Parathyroid adenoma (tissue), 2 donors: ENCODE measurements at regions not wholly inside any gene's neighbourhood (a gene's known extent, or its start where the extent isn't known, plus 50 kb on each side); places are given as distances from the start of the nearest gene placed in this dataset.

Experiments
- H2AFZ ChIP-seq: fragments of 300-600 bp; sonication (generic); one replicate; pipeline ENCODE4 v1.7.0; 2017; ENCODE audit warnings: antibody characterized with exemption, mild to moderate bottlenecking
- H3K27ac ChIP-seq: fragments of 300-600 bp; sonication (generic); one replicate; pipeline ENCODE4 v1.7.0; 2017
- H3K27me3 ChIP-seq: fragments of 300-600 bp; sonication (generic); one replicate; pipeline ENCODE4 v1.7.0; 2017; ENCODE audit warnings: low read length; ENCODE audit not compliant: control insufficient read depth, insufficient read depth
- H3K36me3 ChIP-seq: fragments of 300-600 bp; sonication (generic); one replicate; pipeline ENCODE4 v1.7.0; 2017; ENCODE audit warnings: low read length; ENCODE audit not compliant: control insufficient read depth, insufficient read depth
- H3K4me1 ChIP-seq: fragments of 300-600 bp; sonication (generic); one replicate; pipeline ENCODE4 v1.7.0; 2017; ENCODE audit warnings: control low read depth
- H3K4me2 ChIP-seq: fragments of 300-600 bp; sonication (generic); one replicate; pipeline ENCODE4 v1.7.0; 2017; ENCODE audit warnings: low read length
- H3K4me3 ChIP-seq: fragments of 300-600 bp; sonication (generic); one replicate; pipeline ENCODE4 v1.7.0; 2017; ENCODE audit warnings: low read depth, low read length
- H3K79me2 ChIP-seq: fragments of 300-600 bp; sonication (generic); one replicate; pipeline ENCODE4 v1.7.0; 2017; ENCODE audit warnings: control low read depth
- H3K9ac ChIP-seq: fragments of 300-600 bp; sonication (generic); one replicate; pipeline ENCODE4 v1.7.0; 2017; ENCODE audit warnings: mild to moderate bottlenecking
- H3K9me3 ChIP-seq: fragments of 300-600 bp; sonication (generic); one replicate; pipeline ENCODE4 v1.7.0; 2017; ENCODE audit warnings: low read length; ENCODE audit not compliant: control insufficient read depth
- CTCF ChIP-seq: fragments of 300-600 bp; sonication (generic); IDR thresholded peaks from one replicate; pipeline ENCODE4 v1.7.0; 2017; ENCODE audit warnings: antibody characterized with exemption, mild to moderate bottlenecking
- donor health status: primary hyperparathyroidism.

- Histone ChIP-seq H3K79me2 (no peaks in the 10 kb centered on the region), H3K4me3 (no peak overlapping the region), H3K36me3 (no peaks in the 10 kb centered on the region), H3K27ac (no peak overlapping the region), H3K4me1 (no peaks in the 10 kb centered on the region), H3K4me2 (no peak overlapping the region), H3K9ac (no peak overlapping the region), H3K27me3 (no peaks in the 10 kb centered on the region), H2AFZ (no peak overlapping the region), H3K9me3 (no peaks in the 10 kb centered on the region)
- no peak for TF ChIP-seq CTCF
Measured at GRCh38 chr2:10515887-10516286, 67.8 kb upstream of the ODC1 start.

- Histone ChIP-seq H3K79me2 (no peaks in the 10 kb centered on the region), H3K4me2 (no peak overlapping the region), H3K9ac (no peak overlapping the region), H3K4me1 (no peaks in the 10 kb centered on the region), H2AFZ (no peak overlapping the region), H3K36me3 (no peaks in the 10 kb centered on the region), H3K27ac (no peak overlapping the region), H3K9me3 (no peaks in the 10 kb centered on the region), H3K4me3 (no peak overlapping the region), H3K27me3 (no peaks in the 10 kb centered on the region)
- no peak for TF ChIP-seq CTCF
Measured at GRCh38 chr2:10514743-10515142, 66.6 kb upstream of the ODC1 start.

- Histone ChIP-seq H3K36me3 (no peaks in the 10 kb centered on the region), H3K27me3 (no peaks in the 10 kb centered on the region), H3K9me3 (no peaks in the 10 kb centered on the region), H2AFZ (no peak overlapping the region), H3K4me2 (no peak overlapping the region), H3K9ac (no peak overlapping the region), H3K4me1 (no peaks in the 10 kb centered on the region), H3K79me2 (no peaks in the 10 kb centered on the region), H3K4me3 (no peak overlapping the region), H3K27ac (no peak overlapping the region)
- TF ChIP-seq CTCF, result no peak
Measured at GRCh38 chr2:10514273-10514672, 66.1 kb upstream of the ODC1 start.

GRCh38 chr2:10513201-10513600 lies 65.1 kb upstream of the ODC1 start:
- H3K9ac ChIP-seq, result no peak overlapping the region
- no peak overlapping the region for H3K4me2 ChIP-seq
- H3K4me1 ChIP-seq, result no peaks in the 10 kb centered on the region
- no peaks in the 10 kb centered on the region for H3K36me3 ChIP-seq
- H3K27ac ChIP-seq, result no peak overlapping the region
- no peak overlapping the region for H2AFZ ChIP-seq
- no peaks in the 10 kb centered on the region for H3K9me3 ChIP-seq
- H3K27me3 ChIP-seq, result no peaks in the 10 kb centered on the region
- H3K4me3 ChIP-seq, result no peak overlapping the region
- TF ChIP-seq CTCF, result no peak
- no peaks in the 10 kb centered on the region for H3K79me2 ChIP-seq

- H3K79me2 ChIP-seq, result no peaks in the 10 kb centered on the region
- no peak overlapping the region for H3K4me2 ChIP-seq
- H3K4me3 ChIP-seq, result no peak overlapping the region
- no peak overlapping the region for H2AFZ ChIP-seq
- no peak for TF ChIP-seq CTCF
- no peak overlapping the region for H3K9ac ChIP-seq
- H3K27ac ChIP-seq, result no peak overlapping the region
- H3K36me3 ChIP-seq, result no peaks in the 10 kb centered on the region
- H3K9me3 ChIP-seq, result no peaks in the 10 kb centered on the region
- no peaks in the 10 kb centered on the region for H3K27me3 ChIP-seq
- H3K4me1 ChIP-seq, result no peaks in the 10 kb centered on the region
Measured at GRCh38 chr2:10508038-10508437, 59.9 kb upstream of the ODC1 start.
